HCT116 (cell line): ENCODE measurements at regions not wholly inside any gene's neighbourhood (a gene's known extent, or its start where the extent isn't known, plus 50 kb on each side); places are given as distances from the start of the nearest gene placed in this dataset.

Source experiments
- ATAC-seq: fragments of 200-7000 bp; cut with Tn5 transposase; 2 replicates; pipeline ENCODE4 v1.9.1; 2020; ENCODE audit warnings: mild to moderate bottlenecking, moderate library complexity
- BruUV-seq: library from RNA; stranded (reverse); fragments of 400-500 nt; replicated peaks from 2 replicates; lab custom pipeline; 2021; lab: Mats Ljungman, UMichigan
- CTCF ChIA-PET: fragments of 300-600 bp; sonication (Branson Sonifier 250); formaldehyde crosslinking; loops from one replicate; lab custom pipeline; 2021; ENCODE audit warnings: antibody characterized with exemption; lab: Charles Lee
- POLR2A ChIA-PET: fragments of 300-600, 350-600 bp; sonication (Branson Sonifier 250); formaldehyde crosslinking; loops from one replicate; lab custom pipeline; 2021; ENCODE audit warnings: antibody characterized with exemption; lab: Charles Lee
- RAD21 ChIA-PET, 2 experiments: fragments of 300-600 bp; sonication (Branson Sonifier 250); formaldehyde crosslinking; loops; one replicate each; lab custom pipeline; 2023; ENCODE audit warnings: low total read pairs in 2 of 2; ENCODE audit not compliant: uncharacterized antibody in 2 of 2, unreplicated experiment in 2 of 2, low non-redundant PET in 1 of 2; lab: Charles Lee
- DNase-seq: peaks from one replicate; pipeline ENCODE4 v3.0.0-alpha.2; 2010; ENCODE audit warnings: low read depth, low spot score
- H2AFZ ChIP-seq: fragments of 200-600 bp; shearing (Covaris generic), sonication (generic); 2 replicates; pipeline ENCODE4 v1.6.1; 2017; ENCODE audit warnings: low read depth, mixed run types, mixed read lengths, antibody characterized with exemption, low read length; ENCODE audit not compliant: poor library complexity, severe bottlenecking
- H3K27ac ChIP-seq: 2 replicates; pipeline ENCODE4 v1.5.1; 2012; ENCODE audit warnings: low read depth, low read length
- H3K27me3 ChIP-seq: fragments of 200-600 bp; sonication (generic); 2 replicates; pipeline ENCODE4 v1.6.1; 2016; ENCODE audit warnings: mixed run types, low read length, mixed read lengths; ENCODE audit not compliant: insufficient read depth
- H3K36me3 ChIP-seq, 2 experiments: fragments of 200-500 bp in 1 of 2; fragments of 200-600 bp in 1 of 2; sonication (Bioruptor generic) in 1 of 2; sonication (generic) in 1 of 2; 2 replicates each; pipeline versions ENCODE4 v1.5.1 to v1.6.1; 2014 to 2016; ENCODE audit warnings: low read length in 2 of 2, inconsistent platforms in 1 of 2, mixed read lengths in 1 of 2, mixed run types in 1 of 2; ENCODE audit not compliant: insufficient read depth in 2 of 2, control insufficient read depth in 1 of 2
- H3K4me1 ChIP-seq, 2 experiments: fragments of 200-600 bp in 1 of 2; sonication (generic) in 1 of 2; 2 replicates each; pipeline versions ENCODE4 v1.5.1 to v1.6.1; 2012 to 2017; ENCODE audit warnings: low read length in 2 of 2, inconsistent platforms in 1 of 2, mild to moderate bottlenecking in 1 of 2, mixed read lengths in 1 of 2, mixed run types in 1 of 2, moderate library complexity in 1 of 2; ENCODE audit not compliant: insufficient read depth in 2 of 2, control insufficient read depth in 1 of 2
- H3K4me2 ChIP-seq: fragments of 200-600 bp; sonication (generic); 2 replicates; pipeline ENCODE4 v1.6.1; 2017; ENCODE audit warnings: mixed run types, low read length, mixed read lengths
- H3K4me3 ChIP-seq, 2 experiments: fragments of 200-600 bp in 1 of 2; sonication (generic) in 1 of 2; replicated peaks in 1 of 2; 2 replicates each; pipeline ENCODE4 v1.5.1; 2011 to 2016; ENCODE audit warnings: low read length in 2 of 2, control low read depth in 1 of 2, low read depth in 1 of 2, mild to moderate bottlenecking in 1 of 2, mixed read lengths in 1 of 2, mixed run types in 1 of 2
- H3K79me2 ChIP-seq: fragments of 200-600 bp; sonication (generic); 2 replicates; pipeline ENCODE4 v1.6.1; 2017; ENCODE audit warnings: mild to moderate bottlenecking, mixed run types, low read length, moderate library complexity, mixed read lengths; ENCODE audit not compliant: insufficient read depth
- H3K9ac ChIP-seq: fragments of 200-600 bp; sonication (generic); 2 replicates; pipeline ENCODE4 v1.6.1; 2016; ENCODE audit warnings: low read length, mixed read lengths
- H3K9me2 ChIP-seq: fragments of 200-600 bp; sonication (generic), shearing (Covaris generic); 2 replicates; pipeline ENCODE4 v1.6.1; 2017; ENCODE audit warnings: mixed run types, mild to moderate bottlenecking, moderate library complexity; ENCODE audit not compliant: insufficient read depth
- H3K9me3 ChIP-seq, 2 experiments: fragments of 200-500 bp in 1 of 2; fragments of 200-600 bp in 1 of 2; sonication (Bioruptor generic) in 1 of 2; sonication (generic) in 1 of 2; 2 replicates each; pipeline ENCODE4 v1.6.1; 2014 to 2017; ENCODE audit warnings: low read length in 2 of 2, mixed read lengths in 2 of 2, inconsistent platforms in 1 of 2, low read depth in 1 of 2, mild to moderate bottlenecking in 1 of 2, mixed run types in 1 of 2, moderate library complexity in 1 of 2; ENCODE audit not compliant: control insufficient read depth in 1 of 2, insufficient read depth in 1 of 2
- H4K20me1 ChIP-seq: fragments of 200-600 bp; sonication (generic), shearing (Covaris generic); 2 replicates; pipeline ENCODE4 v1.6.1; 2017; ENCODE audit warnings: mixed run types, mild to moderate bottlenecking, moderate library complexity; ENCODE audit not compliant: insufficient read depth
- CBX3 ChIP-seq: IDR thresholded peaks from 2 replicates; pipeline ENCODE4 v1.6.1; 2012; ENCODE audit warnings: low read depth
- CEBPB ChIP-seq: IDR thresholded peaks from 2 replicates; pipeline ENCODE4 v1.6.1; 2012; ENCODE audit warnings: low read depth
- EZH2phosphoT487 ChIP-seq: fragments of 200-600 bp; IDR thresholded peaks from 2 replicates; pipeline ENCODE4 v1.6.1; 2018; ENCODE audit warnings: antibody characterized with exemption, borderline replicate concordance
- FOSL1 ChIP-seq: IDR thresholded peaks from 2 replicates; pipeline ENCODE4 v1.6.1; 2012; ENCODE audit warnings: low read depth
- JUND ChIP-seq: IDR thresholded peaks from 2 replicates; pipeline ENCODE4 v1.6.1; 2012
- POLR2A ChIP-seq: IDR thresholded peaks from 2 replicates; pipeline ENCODE4 v1.7.0; 2011; ENCODE audit warnings: borderline replicate concordance; ENCODE audit not compliant: insufficient read depth, insufficient read length; ENCODE audit errors: extremely low read depth
- POLR2AphosphoS5 ChIP-seq: IDR thresholded peaks from 2 replicates; pipeline ENCODE4 v1.6.1; 2011; ENCODE audit warnings: mild to moderate bottlenecking, low read depth, low read length, moderate library complexity
- SIN3A ChIP-seq: IDR thresholded peaks from 2 replicates; pipeline ENCODE4 v1.6.1; 2012; ENCODE audit warnings: low read depth
- YY1 ChIP-seq: IDR thresholded peaks from 2 replicates; pipeline ENCODE4 v1.6.1; 2011; ENCODE audit warnings: low read length, low read depth, moderate library complexity, mild to moderate bottlenecking; ENCODE audit not compliant: insufficient replicate concordance; ENCODE audit errors: extremely low read depth
- ZNF274 ChIP-seq: fragments of 200-500 bp; sonication (Bioruptor generic); IDR thresholded peaks from 2 replicates; pipeline ENCODE4 v1.6.1; 2014; ENCODE audit warnings: mild to moderate bottlenecking, low read depth, low read length, inconsistent platforms
- intact Hi-C: fragments of 100-400 bp; cut with micrococcal nuclease; formaldehyde crosslinking; loops from 2 replicates; pipeline ENCODE4 v1.10.0; 2022
- TF ChIP-seq, protein P1 (sequence below): IDR thresholded peaks from 2 replicates; pipeline ENCODE4 v1.6.1; 2011; ENCODE audit warnings: mild to moderate bottlenecking, low read length, moderate library complexity; ENCODE audit not compliant: insufficient replicate concordance; ENCODE audit errors: extremely low read depth
- TF ChIP-seq, protein P2 (sequence below): IDR thresholded peaks from 2 replicates; pipeline ENCODE4 v1.6.1; 2012

DNA sequence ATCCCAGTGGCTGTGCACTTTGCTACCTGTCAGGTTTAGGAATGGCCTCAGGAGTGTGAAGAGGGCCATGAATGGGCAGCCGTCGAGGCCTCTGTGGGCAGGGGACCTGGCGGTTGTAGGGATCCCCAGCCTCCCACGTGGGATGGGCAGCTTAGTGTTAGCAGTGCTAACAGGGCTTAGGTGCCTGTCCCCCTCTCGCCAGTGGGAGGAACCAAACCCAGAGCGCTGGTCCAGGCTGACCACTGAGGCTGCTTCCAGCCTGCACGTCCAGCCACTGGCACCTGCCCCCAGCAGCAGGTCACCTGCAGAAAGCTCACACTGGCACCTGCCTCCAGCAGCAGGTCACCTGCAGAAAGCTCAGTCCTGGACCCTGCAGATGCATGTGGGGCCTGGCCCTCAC is 162.2 kb upstream of the CIBAR2 start:
- RAD21 ChIA-PET = no interaction called here
- Histone ChIP-seq H3K27ac (no peak overlapping the region), H3K4me2 (no peak overlapping the region), H3K27me3 (no peaks in the 10 kb centered on the region), H3K36me3 (no peaks in the 10 kb centered on the region), H4K20me1 (no peaks in the 10 kb centered on the region; the same call in 1 of the 2 replicates), H2AFZ (no peak overlapping the region), H3K4me3 (no peak overlapping the region), H3K9me3 (no peaks in the 10 kb centered on the region), H3K9ac (no peak overlapping the region), H3K79me2 (no peaks in the 10 kb centered on the region; the same call in 1 of the 2 replicates), H3K9me2 (no peaks in the 10 kb centered on the region), H3K4me1 (no peaks in the 10 kb centered on the region)
- POLR2A ChIA-PET = no interaction called here
- CTCF ChIA-PET = interaction anchor here (0.6 to 3.6 kb wide), 9 partner anchors 9 to 342 kb away, joined by 3 to 12 read pairs (median 6); no protein-coding TSS in a partner anchor
- DNase-seq = no peak
- no TSS peak for BruUV-seq
- intact Hi-C loops = no loop called here
- TF ChIP-seq CBX3 = no peak
- TF ChIP-seq POLR2A = no peak
- no peak for ATAC-seq

DNA sequence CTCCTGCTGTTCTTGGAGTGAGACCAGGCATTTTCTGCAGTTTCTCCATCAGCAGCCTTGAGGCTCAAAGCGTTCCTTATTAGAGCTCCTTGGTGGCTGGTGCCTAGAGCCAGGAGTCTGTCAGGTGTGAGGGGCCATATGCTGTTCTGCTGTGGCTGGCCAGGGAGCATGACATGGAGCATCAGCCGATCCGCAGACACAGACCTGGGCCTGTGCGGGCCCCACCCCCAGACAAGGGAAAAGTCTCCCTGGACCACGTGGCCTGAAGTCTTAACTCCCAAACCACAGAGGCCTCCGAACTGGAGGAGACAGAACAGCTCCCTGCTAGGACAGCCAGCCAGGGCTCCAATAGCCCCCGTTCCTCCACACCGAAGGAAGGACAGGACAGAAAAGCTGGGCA is 162.7 kb upstream of the CIBAR2 start:
- TF ChIP-seq EZH2phosphoT487 = no peak
- TF ChIP-seq ZNF274 = no peak
- no peak for TF ChIP-seq SIN3A
- TF ChIP-seq CEBPB = no peak
- TF ChIP-seq, protein P1, sequence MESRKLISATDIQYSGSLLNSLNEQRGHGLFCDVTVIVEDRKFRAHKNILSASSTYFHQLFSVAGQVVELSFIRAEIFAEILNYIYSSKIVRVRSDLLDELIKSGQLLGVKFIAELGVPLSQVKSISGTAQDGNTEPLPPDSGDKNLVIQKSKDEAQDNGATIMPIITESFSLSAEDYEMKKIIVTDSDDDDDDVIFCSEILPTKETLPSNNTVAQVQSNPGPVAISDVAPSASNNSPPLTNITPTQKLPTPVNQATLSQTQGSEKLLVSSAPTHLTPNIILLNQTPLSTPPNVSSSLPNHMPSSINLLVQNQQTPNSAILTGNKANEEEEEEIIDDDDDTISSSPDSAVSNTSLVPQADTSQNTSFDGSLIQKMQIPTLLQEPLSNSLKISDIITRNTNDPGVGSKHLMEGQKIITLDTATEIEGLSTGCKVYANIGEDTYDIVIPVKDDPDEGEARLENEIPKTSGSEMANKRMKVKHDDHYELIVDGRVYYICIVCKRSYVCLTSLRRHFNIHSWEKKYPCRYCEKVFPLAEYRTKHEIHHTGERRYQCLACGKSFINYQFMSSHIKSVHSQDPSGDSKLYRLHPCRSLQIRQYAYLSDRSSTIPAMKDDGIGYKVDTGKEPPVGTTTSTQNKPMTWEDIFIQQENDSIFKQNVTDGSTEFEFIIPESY = no peak
- TF ChIP-seq FOSL1 = no peak
- TF ChIP-seq, protein P2, sequence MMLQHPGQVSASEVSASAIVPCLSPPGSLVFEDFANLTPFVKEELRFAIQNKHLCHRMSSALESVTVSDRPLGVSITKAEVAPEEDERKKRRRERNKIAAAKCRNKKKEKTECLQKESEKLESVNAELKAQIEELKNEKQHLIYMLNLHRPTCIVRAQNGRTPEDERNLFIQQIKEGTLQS = no peak
- no peak for TF ChIP-seq POLR2AphosphoS5
- TF ChIP-seq JUND = no peak
- TF ChIP-seq YY1 = no peak
- no peaks in the 10 kb centered on the region for H3K27me3 ChIP-seq
- no peaks in the 10 kb centered on the region; the same call in 1 of the 2 replicates for H4K20me1 ChIP-seq
- ATAC-seq (no peak), DNase-seq (no peak)
- no TSS peak for BruUV-seq
- no peaks in the 10 kb centered on the region for H3K4me1 ChIP-seq
- intact Hi-C loops = loop anchor here (1.0 kb wide), 1 partner anchor 443 kb away; no protein-coding TSS in a partner anchor
- no peak overlapping the region for H3K27ac ChIP-seq
- ChIA-PET RAD21 (no interaction called here), CTCF (interaction anchor here (0.6 to 3.6 kb wide), 11 partner anchors 9 to 545 kb away, joined by 3 to 12 read pairs (median 6); no protein-coding TSS in a partner anchor), POLR2A (no interaction called here)
- H3K79me2 ChIP-seq = no peaks in the 10 kb centered on the region; the same call in 1 of the 2 replicates
- no peak overlapping the region for H3K9ac ChIP-seq
- no peak overlapping the region for H3K4me2 ChIP-seq
- H3K4me3 ChIP-seq = no peak overlapping the region
- H3K9me2 ChIP-seq = no peaks in the 10 kb centered on the region
- H3K9me3 ChIP-seq = no peaks in the 10 kb centered on the region
- no peak overlapping the region for H2AFZ ChIP-seq
- no peaks in the 10 kb centered on the region for H3K36me3 ChIP-seq
